H9 (cell line): ENCODE measurements at regions not wholly inside any gene's neighbourhood (a gene's known extent, or its start where the extent isn't known, plus 50 kb on each side); places are given as distances from the start of the nearest gene placed in this dataset.

Experiments used
- DNase-seq: peaks from one replicate; pipeline ENCODE4 v3.0.0-alpha.2; 2017
- H2AFZ ChIP-seq: one replicate; pipeline ENCODE4 v1.6.1; 2013; ENCODE audit warnings: mild to moderate bottlenecking, low read length, control low read depth, moderate library complexity
- H2AK5ac ChIP-seq: 2 replicates; pipeline ENCODE4 v1.6.1; 2013; ENCODE audit warnings: low read length, control low read depth, mixed read lengths; ENCODE audit not compliant: insufficient read length
- H2BK120ac ChIP-seq: one replicate; pipeline ENCODE4 v1.6.1; 2013; ENCODE audit warnings: low read depth, mild to moderate bottlenecking, low read length, control low read depth, inconsistent platforms; ENCODE audit not compliant: poor library complexity, severe bottlenecking
- H2BK12ac ChIP-seq: 2 replicates; pipeline ENCODE4 v1.6.1; 2013; ENCODE audit warnings: low read length, control low read depth, mixed read lengths, low read depth; ENCODE audit not compliant: insufficient read length
- H2BK15ac ChIP-seq: 2 replicates; pipeline ENCODE4 v1.6.1; 2013; ENCODE audit warnings: low read depth, low read length, control low read depth
- H2BK20ac ChIP-seq: one replicate; pipeline ENCODE4 v1.6.1; 2013; ENCODE audit warnings: low read depth, mild to moderate bottlenecking, low read length, control low read depth, inconsistent platforms; ENCODE audit not compliant: poor library complexity, severe bottlenecking
- H2BK5ac ChIP-seq: 2 replicates; pipeline ENCODE4 v1.6.1; 2013; ENCODE audit warnings: low read length, control low read depth, mixed read lengths; ENCODE audit not compliant: insufficient read length
- H3K14ac ChIP-seq: 2 replicates; pipeline ENCODE4 v1.6.1; 2013; ENCODE audit warnings: low read length, control low read depth; ENCODE audit not compliant: insufficient read depth
- H3K18ac ChIP-seq: 2 replicates; pipeline ENCODE4 v1.6.1; 2013; ENCODE audit warnings: low read depth, mild to moderate bottlenecking, mixed read lengths, low read length, control low read depth; ENCODE audit not compliant: insufficient read length
- H3K23ac ChIP-seq: 2 replicates; pipeline ENCODE4 v1.6.1; 2013; ENCODE audit warnings: low read length, control low read depth, mixed read lengths, low read depth; ENCODE audit not compliant: insufficient read length
- H3K23me2 ChIP-seq: 2 replicates; pipeline ENCODE4 v1.6.1; 2013; ENCODE audit warnings: low read depth, mild to moderate bottlenecking, mixed read lengths, low read length, control low read depth; ENCODE audit not compliant: insufficient read length, poor library complexity, severe bottlenecking
- H3K27ac ChIP-seq: 2 replicates; pipeline ENCODE4 v1.5.1; 2013; ENCODE audit warnings: low read length, control low read depth, mixed read lengths, low read depth; ENCODE audit not compliant: insufficient read length
- H3K27me3 ChIP-seq: 2 replicates; pipeline ENCODE4 v1.6.1; 2013; ENCODE audit warnings: low read length, control low read depth, inconsistent platforms; ENCODE audit not compliant: insufficient read depth
- H3K4ac ChIP-seq: 2 replicates; pipeline ENCODE4 v1.6.1; 2013; ENCODE audit warnings: low read depth, mild to moderate bottlenecking, control low read depth, inconsistent platforms, low read length, moderate library complexity
- H3K4me1 ChIP-seq: 2 replicates; pipeline ENCODE4 v1.6.1; 2013; ENCODE audit warnings: low read length, control low read depth, inconsistent platforms; ENCODE audit not compliant: insufficient read depth
- H3K4me2 ChIP-seq: 2 replicates; pipeline ENCODE4 v1.6.1; 2013; ENCODE audit warnings: low read length, control low read depth, mixed read lengths; ENCODE audit not compliant: insufficient read length, insufficient read depth
- H3K56ac ChIP-seq: 2 replicates; pipeline ENCODE4 v1.6.1; 2013; ENCODE audit warnings: low read depth, mild to moderate bottlenecking, mixed read lengths, low read length, control low read depth; ENCODE audit not compliant: insufficient read length
- H3K79me1 ChIP-seq: 2 replicates; pipeline ENCODE4 v1.6.1; 2013; ENCODE audit warnings: low read depth, mild to moderate bottlenecking, moderate library complexity, low read length, control low read depth, inconsistent platforms; ENCODE audit not compliant: insufficient read depth, poor library complexity, severe bottlenecking
- H3K79me2 ChIP-seq: 2 replicates; pipeline ENCODE4 v1.6.1; 2013; ENCODE audit warnings: low read length, control low read depth, inconsistent platforms; ENCODE audit not compliant: insufficient read depth
- H3K9ac ChIP-seq: 2 replicates; pipeline ENCODE4 v1.6.1; 2013; ENCODE audit warnings: low read length, control low read depth, mixed read lengths; ENCODE audit not compliant: insufficient read length; ENCODE audit errors: extremely low read depth
- H3K9me3 ChIP-seq: one replicate; pipeline ENCODE4 v1.6.1; 2013; ENCODE audit warnings: low read depth, low read length, inconsistent platforms; ENCODE audit not compliant: control insufficient read depth
- H3T11ph ChIP-seq: one replicate; pipeline ENCODE4 v1.6.1; 2013; ENCODE audit warnings: mild to moderate bottlenecking, low read length, control low read depth, inconsistent platforms
- H4K20me1 ChIP-seq: one replicate; pipeline ENCODE4 v1.6.1; 2013; ENCODE audit not compliant: control insufficient read depth, insufficient read length, insufficient read depth
- H4K5ac ChIP-seq: 2 replicates; pipeline ENCODE4 v1.6.1; 2013; ENCODE audit warnings: low read depth, mild to moderate bottlenecking, mixed read lengths, low read length, control low read depth; ENCODE audit not compliant: insufficient read length
- H4K8ac ChIP-seq: replicated peaks from 2 replicates; pipeline ENCODE4 v1.6.1; 2013; ENCODE audit warnings: low read length, control low read depth, mixed read lengths, low read depth; ENCODE audit not compliant: insufficient read length
- H4K91ac ChIP-seq: 2 replicates; pipeline ENCODE4 v1.6.1; 2013; ENCODE audit warnings: low read depth, mild to moderate bottlenecking, moderate library complexity, mixed read lengths, low read length, control low read depth; ENCODE audit not compliant: insufficient read length
- H3K27ac Mint-ChIP-seq, 3 experiments: 2 replicates in 2 of 3; 3 replicates in 1 of 3; pipeline ENCODE4 v1.8.0; 2020 to 2021; ENCODE audit warnings: mixed read lengths in 3 of 3, mild to moderate bottlenecking in 1 of 3, moderate library complexity in 1 of 3
- H3K27me3 Mint-ChIP-seq: 2 replicates; pipeline ENCODE4 v1.8.0; 2021; ENCODE audit warnings: low read depth, mild to moderate bottlenecking, moderate library complexity, mixed read lengths
- H3K36me3 Mint-ChIP-seq, 3 experiments: 2 replicates in 2 of 3; 3 replicates in 1 of 3; pipeline ENCODE4 v1.8.0; 2020 to 2021; ENCODE audit warnings: low read depth in 3 of 3, mixed read lengths in 3 of 3; ENCODE audit not compliant: insufficient read depth in 1 of 3
- H3K4me1 Mint-ChIP-seq, 2 experiments: 2 replicates each; pipeline ENCODE4 v1.8.0; 2020; ENCODE audit warnings: mixed read lengths in 2 of 2
- H3K4me3 Mint-ChIP-seq, 2 experiments: 2 replicates in 1 of 2; 3 replicates in 1 of 2; pipeline ENCODE4 v1.8.0; 2020 to 2021; ENCODE audit warnings: mild to moderate bottlenecking in 2 of 2, mixed read lengths in 2 of 2, moderate library complexity in 1 of 2
- H3K9me3 Mint-ChIP-seq, 2 experiments: 2 replicates in 1 of 2; 3 replicates in 1 of 2; pipeline ENCODE4 v1.8.0; 2020; ENCODE audit warnings: mild to moderate bottlenecking in 2 of 2, mixed read lengths in 2 of 2, moderate library complexity in 1 of 2
- WGBS: extraction: QIAGEN DNeasy Blood & Tissue Kit; methylation state at CpG from one replicate; pipeline ENCODE4 v1.1.7; 2013; ENCODE audit warnings: missing lambda C conversion rate, low lambda C conversion rate, mixed read lengths; ENCODE audit not compliant: insufficient read length; ENCODE audit errors: extremely low coverage; 5-methylcytosine and 5-hydroxymethylcytosine counted together
- TF ChIP-seq, protein P1 (sequence below): fragments of 200-600 bp; sonication (generic); conservative IDR thresholded peaks from 3 replicates; pipeline ENCODE4 v1.8.0; 2021; ENCODE audit warnings: antibody characterized with exemption, mild to moderate bottlenecking

DNA sequence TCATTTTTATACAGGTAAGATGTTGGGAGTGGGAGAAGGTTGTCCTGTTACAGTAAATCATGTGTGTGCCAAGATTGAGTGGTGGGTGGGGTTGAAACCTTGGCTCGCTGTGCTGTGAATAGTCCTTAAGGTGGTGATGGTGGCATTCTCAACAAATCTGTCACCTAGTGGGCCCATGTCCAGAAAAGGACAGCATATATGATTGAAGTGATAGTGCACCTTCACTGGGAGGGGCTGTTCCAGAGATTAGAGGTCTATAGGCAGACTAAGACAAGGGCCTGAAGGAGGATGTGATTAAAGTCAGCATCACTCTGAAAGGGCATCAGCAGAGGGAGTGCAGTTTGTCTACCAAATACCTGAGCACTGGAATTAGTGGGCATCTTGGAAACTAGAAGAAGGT, 374.2 kb upstream of the C2CD4B start:
- H3K36me3 Mint-ChIP-seq, result no peaks in the 10 kb centered on the region
- Histone ChIP-seq H3K18ac (no peak overlapping the region), H3K56ac (no peak overlapping the region), H3K79me1 (peaks cover 2% of the 10 kb centered on the region), H2BK5ac (no peak overlapping the region), H3K79me2 (no peaks in the 10 kb centered on the region), H3K4ac (no peak overlapping the region), H4K8ac (no peak overlapping the region), H2AFZ (no peak overlapping the region), H3K14ac (no peak overlapping the region), H3T11ph (no peak overlapping the region), H2BK20ac (no peak overlapping the region), H3K9me3 (no peaks in the 10 kb centered on the region), H2BK12ac (no peak overlapping the region), H4K91ac (no peak overlapping the region), H2AK5ac (no peak overlapping the region), H4K5ac (no peak overlapping the region), H3K27ac (no peak overlapping the region), H4K20me1 (no peaks in the 10 kb centered on the region), H3K4me2 (no peak overlapping the region), H3K23ac (no peak overlapping the region), H2BK120ac (no peak overlapping the region), H3K23me2 (no peaks in the 10 kb centered on the region), H3K27me3 (no peaks in the 10 kb centered on the region), H2BK15ac (no peak overlapping the region), H3K9ac (no peak overlapping the region), H3K4me1 (no peaks in the 10 kb centered on the region)
- WGBS, result no CpG with 5 or more reads among the region's 1 CpG
- H3K9me3 Mint-ChIP-seq, result no peaks in the 10 kb centered on the region; a peak in 1 of 5 replicates
- no peaks in the 10 kb centered on the region for H3K27me3 Mint-ChIP-seq
- H3K4me3 Mint-ChIP-seq, result no peak overlapping the region
- peaks cover 0 to 4% of the 10 kb centered on the region in 2 experiments; a peak in 3 of 4 replicates for H3K4me1 Mint-ChIP-seq
- H3K27ac Mint-ChIP-seq, result no peak overlapping the region; a peak in 1 of 7 replicates
- no peak for DNase-seq
- TF ChIP-seq, protein P1, sequence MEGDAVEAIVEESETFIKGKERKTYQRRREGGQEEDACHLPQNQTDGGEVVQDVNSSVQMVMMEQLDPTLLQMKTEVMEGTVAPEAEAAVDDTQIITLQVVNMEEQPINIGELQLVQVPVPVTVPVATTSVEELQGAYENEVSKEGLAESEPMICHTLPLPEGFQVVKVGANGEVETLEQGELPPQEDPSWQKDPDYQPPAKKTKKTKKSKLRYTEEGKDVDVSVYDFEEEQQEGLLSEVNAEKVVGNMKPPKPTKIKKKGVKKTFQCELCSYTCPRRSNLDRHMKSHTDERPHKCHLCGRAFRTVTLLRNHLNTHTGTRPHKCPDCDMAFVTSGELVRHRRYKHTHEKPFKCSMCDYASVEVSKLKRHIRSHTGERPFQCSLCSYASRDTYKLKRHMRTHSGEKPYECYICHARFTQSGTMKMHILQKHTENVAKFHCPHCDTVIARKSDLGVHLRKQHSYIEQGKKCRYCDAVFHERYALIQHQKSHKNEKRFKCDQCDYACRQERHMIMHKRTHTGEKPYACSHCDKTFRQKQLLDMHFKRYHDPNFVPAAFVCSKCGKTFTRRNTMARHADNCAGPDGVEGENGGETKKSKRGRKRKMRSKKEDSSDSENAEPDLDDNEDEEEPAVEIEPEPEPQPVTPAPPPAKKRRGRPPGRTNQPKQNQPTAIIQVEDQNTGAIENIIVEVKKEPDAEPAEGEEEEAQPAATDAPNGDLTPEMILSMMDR, result no peak
